ENCODE measurements at regions not wholly inside any gene's neighbourhood (a gene's known extent, or its start where the extent isn't known, plus 50 kb on each side); places are given as distances from the start of the nearest gene placed in this dataset.

- TF ChIP-seq CTCF (IDR thresholded peaks at IDR 0.05) (no peak), POLR2A (IDR thresholded peaks at IDR 0.05) (no peak)
Observed at GRCh38 chr18:78473563-78473962, 506.1 kb upstream of the SALL3 start.
